HL-60 (cell line): ENCODE measurements at regions not wholly inside any gene's neighbourhood (a gene's known extent, or its start where the extent isn't known, plus 50 kb on each side); places are given as distances from the start of the nearest gene placed in this dataset.

Source experiments
- DNase-seq, 2 experiments: peaks; one replicate each; pipeline ENCODE4 v3.0.0-alpha.2; 2010 to 2020; ENCODE audit warnings: low read depth in 1 of 2, low spot score in 1 of 2
- H3K27ac ChIP-seq: fragments of 250-450 bp; sonication (Bioruptor Pico); replicated peaks from 2 replicates; pipeline ENCODE4 v1.5.1; 2020; ENCODE audit warnings: mild to moderate bottlenecking, moderate library complexity
- H3K27me3 ChIP-seq: fragments of 250-450 bp; sonication (Bioruptor Pico); 2 replicates; pipeline ENCODE4 v1.5.1; 2021; ENCODE audit warnings: mild to moderate bottlenecking, moderate library complexity; ENCODE audit not compliant: insufficient read depth, poor library complexity, severe bottlenecking
- H3K4me3 ChIP-seq: replicated peaks from 2 replicates; pipeline ENCODE4 v1.5.1; 2011; ENCODE audit warnings: mild to moderate bottlenecking, control low read depth, low read length; ENCODE audit not compliant: insufficient read depth
- GABPA ChIP-seq: IDR thresholded peaks from 2 replicates; pipeline ENCODE4 v1.6.1; 2012; ENCODE audit warnings: low read depth
- POLR2AphosphoS5 ChIP-seq: IDR thresholded peaks from 2 replicates; pipeline ENCODE4 v1.6.1; 2012; ENCODE audit warnings: low read depth
- SPI1 ChIP-seq: IDR thresholded peaks from 2 replicates; pipeline ENCODE4 v1.6.1; 2012; ENCODE audit warnings: low read depth, mild to moderate bottlenecking, borderline replicate concordance
- TF ChIP-seq, protein P1 (sequence below): IDR thresholded peaks from one replicate; pipeline ENCODE4 v1.5.1; 2011; ENCODE audit warnings: low read length, control low read depth, inconsistent platforms; ENCODE audit not compliant: insufficient read depth
- TF ChIP-seq, protein P2 (sequence below): IDR thresholded peaks from 2 replicates; pipeline ENCODE4 v1.6.1; 2012; ENCODE audit warnings: low read depth; ENCODE audit not compliant: insufficient replicate concordance

DNA sequence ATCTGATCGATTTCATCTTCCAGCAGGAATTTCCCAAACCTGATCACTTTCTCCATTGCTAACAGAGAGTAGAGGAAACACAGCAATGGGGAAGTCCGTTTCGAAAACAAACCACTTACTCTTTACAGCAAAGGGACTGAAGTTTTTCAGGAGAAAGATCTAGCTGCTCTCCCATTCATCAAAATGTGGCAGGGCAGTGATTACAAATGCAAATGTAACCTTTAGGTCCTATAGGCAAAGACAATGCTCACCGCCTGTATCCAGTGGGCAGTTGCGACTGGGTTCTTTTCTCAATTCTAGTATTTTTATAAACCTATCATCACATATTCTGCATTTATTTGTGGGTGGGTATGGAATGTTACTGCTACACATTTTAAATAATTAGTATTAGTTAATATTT lies 218.0 kb upstream of the ZFHX3 start:
- H3K27me3 ChIP-seq, result no peaks in the 10 kb centered on the region
- H3K27ac ChIP-seq, result no peak overlapping the region
- no peak overlapping the region for H3K4me3 ChIP-seq
- no peak for TF ChIP-seq SPI1
- TF ChIP-seq GABPA, result no peak
- TF ChIP-seq POLR2AphosphoS5, result no peak
- TF ChIP-seq, protein P1, sequence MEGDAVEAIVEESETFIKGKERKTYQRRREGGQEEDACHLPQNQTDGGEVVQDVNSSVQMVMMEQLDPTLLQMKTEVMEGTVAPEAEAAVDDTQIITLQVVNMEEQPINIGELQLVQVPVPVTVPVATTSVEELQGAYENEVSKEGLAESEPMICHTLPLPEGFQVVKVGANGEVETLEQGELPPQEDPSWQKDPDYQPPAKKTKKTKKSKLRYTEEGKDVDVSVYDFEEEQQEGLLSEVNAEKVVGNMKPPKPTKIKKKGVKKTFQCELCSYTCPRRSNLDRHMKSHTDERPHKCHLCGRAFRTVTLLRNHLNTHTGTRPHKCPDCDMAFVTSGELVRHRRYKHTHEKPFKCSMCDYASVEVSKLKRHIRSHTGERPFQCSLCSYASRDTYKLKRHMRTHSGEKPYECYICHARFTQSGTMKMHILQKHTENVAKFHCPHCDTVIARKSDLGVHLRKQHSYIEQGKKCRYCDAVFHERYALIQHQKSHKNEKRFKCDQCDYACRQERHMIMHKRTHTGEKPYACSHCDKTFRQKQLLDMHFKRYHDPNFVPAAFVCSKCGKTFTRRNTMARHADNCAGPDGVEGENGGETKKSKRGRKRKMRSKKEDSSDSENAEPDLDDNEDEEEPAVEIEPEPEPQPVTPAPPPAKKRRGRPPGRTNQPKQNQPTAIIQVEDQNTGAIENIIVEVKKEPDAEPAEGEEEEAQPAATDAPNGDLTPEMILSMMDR, result no peak
- DNase-seq, result no peak

- TF ChIP-seq POLR2AphosphoS5, result no peak
- TF ChIP-seq SPI1, result no peak
- TF ChIP-seq GABPA, result no peak
- no peak for DNase-seq
- no peaks in the 10 kb centered on the region for H3K27me3 ChIP-seq
- no peak overlapping the region for H3K4me3 ChIP-seq
- no peak overlapping the region for H3K27ac ChIP-seq
Observed at GRCh38 chr16:73265124-73265837, 217.4 kb upstream of the ZFHX3 start.

GRCh38 chr16:73262931-73263330 lies 215.0 kb upstream of the ZFHX3 start:
- DNase-seq, result no peak
- Histone ChIP-seq H3K27me3 (no peaks in the 10 kb centered on the region), H3K4me3 (no peak overlapping the region), H3K27ac (no peak overlapping the region)
- TF ChIP-seq SPI1, result no peak
- TF ChIP-seq, protein P1, result no peak
- no peak for TF ChIP-seq GABPA
- TF ChIP-seq, protein P2, sequence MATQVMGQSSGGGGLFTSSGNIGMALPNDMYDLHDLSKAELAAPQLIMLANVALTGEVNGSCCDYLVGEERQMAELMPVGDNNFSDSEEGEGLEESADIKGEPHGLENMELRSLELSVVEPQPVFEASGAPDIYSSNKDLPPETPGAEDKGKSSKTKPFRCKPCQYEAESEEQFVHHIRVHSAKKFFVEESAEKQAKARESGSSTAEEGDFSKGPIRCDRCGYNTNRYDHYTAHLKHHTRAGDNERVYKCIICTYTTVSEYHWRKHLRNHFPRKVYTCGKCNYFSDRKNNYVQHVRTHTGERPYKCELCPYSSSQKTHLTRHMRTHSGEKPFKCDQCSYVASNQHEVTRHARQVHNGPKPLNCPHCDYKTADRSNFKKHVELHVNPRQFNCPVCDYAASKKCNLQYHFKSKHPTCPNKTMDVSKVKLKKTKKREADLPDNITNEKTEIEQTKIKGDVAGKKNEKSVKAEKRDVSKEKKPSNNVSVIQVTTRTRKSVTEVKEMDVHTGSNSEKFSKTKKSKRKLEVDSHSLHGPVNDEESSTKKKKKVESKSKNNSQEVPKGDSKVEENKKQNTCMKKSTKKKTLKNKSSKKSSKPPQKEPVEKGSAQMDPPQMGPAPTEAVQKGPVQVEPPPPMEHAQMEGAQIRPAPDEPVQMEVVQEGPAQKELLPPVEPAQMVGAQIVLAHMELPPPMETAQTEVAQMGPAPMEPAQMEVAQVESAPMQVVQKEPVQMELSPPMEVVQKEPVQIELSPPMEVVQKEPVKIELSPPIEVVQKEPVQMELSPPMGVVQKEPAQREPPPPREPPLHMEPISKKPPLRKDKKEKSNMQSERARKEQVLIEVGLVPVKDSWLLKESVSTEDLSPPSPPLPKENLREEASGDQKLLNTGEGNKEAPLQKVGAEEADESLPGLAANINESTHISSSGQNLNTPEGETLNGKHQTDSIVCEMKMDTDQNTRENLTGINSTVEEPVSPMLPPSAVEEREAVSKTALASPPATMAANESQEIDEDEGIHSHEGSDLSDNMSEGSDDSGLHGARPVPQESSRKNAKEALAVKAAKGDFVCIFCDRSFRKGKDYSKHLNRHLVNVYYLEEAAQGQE, result no peak
- TF ChIP-seq POLR2AphosphoS5, result no peak

DNA sequence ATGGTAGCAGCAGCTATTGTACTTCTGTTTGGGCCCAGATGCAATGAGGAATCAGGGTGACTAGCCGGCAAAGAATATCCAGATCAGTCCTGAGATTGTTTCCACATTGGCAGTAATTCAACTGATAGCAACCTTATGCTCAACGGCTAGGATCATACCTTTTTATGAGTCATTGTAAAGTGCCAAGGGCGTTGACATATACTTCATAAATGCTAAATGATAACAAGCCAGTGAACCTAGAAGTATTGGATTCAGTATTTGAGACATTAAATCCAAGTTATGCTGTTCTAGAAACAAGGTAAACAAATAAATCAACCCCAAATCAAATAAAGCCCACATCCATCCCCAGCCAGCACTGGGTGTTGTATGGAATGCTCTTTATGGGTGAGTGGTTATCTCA lies 207.1 kb upstream of the ZFHX3 start:
- TF ChIP-seq, protein P2, result no peak
- TF ChIP-seq POLR2AphosphoS5 (no peak), GABPA (no peak), SPI1 (no peak)
- TF ChIP-seq, protein P1, result no peak
- no peak overlapping the region for H3K27ac ChIP-seq

More for the DNA sequence above, 207.1 kb upstream of the ZFHX3 start:
- Histone ChIP-seq H3K4me3 (no peak overlapping the region), H3K27me3 (no peaks in the 10 kb centered on the region)
- DNase-seq, result no peak
